8988T (cell line): ENCODE measurements at regions not wholly inside any gene's neighbourhood (a gene's known extent, or its start where the extent isn't known, plus 50 kb on each side); places are given as distances from the start of the nearest gene placed in this dataset.

Experiments
- DNase-seq: peaks from one replicate; pipeline ENCODE4 v3.0.0; 2011

- DNase-seq, result no peak
Measured at GRCh38 chr4:34193451-34194154, 2050.7 kb downstream of the ARAP2 start.

- no peak for DNase-seq
Measured at GRCh38 chr4:34194585-34194984, 2049.7 kb downstream of the ARAP2 start.

GRCh38 chr4:34196375-34196774 lies 2047.9 kb downstream of the ARAP2 start:
- no peak for DNase-seq

GRCh38 chr4:34198966-34199365 lies 2045.3 kb downstream of the ARAP2 start:
- DNase-seq, result no peak

- no peak for DNase-seq
Measured at GRCh38 chr4:34200535-34200934, 2043.8 kb downstream of the ARAP2 start.

- DNase-seq, result no peak
Measured at GRCh38 chr4:34202154-34202553, 2042.2 kb downstream of the ARAP2 start.

GRCh38 chr4:34220601-34221000 lies 2023.7 kb downstream of the ARAP2 start:
- DNase-seq, result no peak

- no peak for DNase-seq
Measured at GRCh38 chr4:34221986-34222385, 2022.3 kb downstream of the ARAP2 start.

GRCh38 chr4:34236118-34236517 lies 2008.2 kb downstream of the ARAP2 start:
- no peak for DNase-seq

GRCh38 chr4:34245276-34245675 lies 1999.0 kb downstream of the ARAP2 start:
- no peak for DNase-seq

- no peak for DNase-seq
Measured at GRCh38 chr4:34250562-34250961, 1993.8 kb downstream of the ARAP2 start.

- DNase-seq, result no peak
Measured at GRCh38 chr4:34253239-34253638, 1991.1 kb downstream of the ARAP2 start.

GRCh38 chr4:34258176-34258575 lies 1986.1 kb downstream of the ARAP2 start:
- no peak for DNase-seq

- DNase-seq, result no peak
Measured at GRCh38 chr4:34261799-34262314, 1982.5 kb downstream of the ARAP2 start.

GRCh38 chr4:34269613-34270012 lies 1974.7 kb downstream of the ARAP2 start:
- DNase-seq, result no peak

GRCh38 chr4:34271479-34272355 lies 1972.6 kb downstream of the ARAP2 start:
- DNase-seq, result no peak

GRCh38 chr4:34279011-34279410 lies 1965.3 kb downstream of the ARAP2 start:
- no peak for DNase-seq

GRCh38 chr4:34280131-34280530 lies 1964.2 kb downstream of the ARAP2 start:
- no peak for DNase-seq

- no peak for DNase-seq
Measured at GRCh38 chr4:34281826-34282225, 1962.5 kb downstream of the ARAP2 start.

GRCh38 chr4:34289489-34289888 lies 1954.8 kb downstream of the ARAP2 start:
- no peak for DNase-seq

GRCh38 chr4:34289962-34290361 lies 1954.4 kb downstream of the ARAP2 start:
- DNase-seq, result no peak

GRCh38 chr4:34293459-34293858 lies 1950.9 kb downstream of the ARAP2 start:
- DNase-seq, result no peak

GRCh38 chr4:34309383-34309906 lies 1934.9 kb downstream of the ARAP2 start:
- DNase-seq, result no peak

- DNase-seq, result no peak
Measured at GRCh38 chr4:34318773-34319172, 1925.5 kb downstream of the ARAP2 start.
